NB4 (cell line): ENCODE measurements at regions not wholly inside any gene's neighbourhood (a gene's known extent, or its start where the extent isn't known, plus 50 kb on each side); places are given as distances from the start of the nearest gene placed in this dataset.

Experiments used
- CTCF ChIP-seq: IDR thresholded peaks from one replicate; pipeline ENCODE4 v1.5.1; 2012; ENCODE audit warnings: low read depth, low read length
- MYC ChIP-seq: IDR thresholded peaks from 2 replicates; pipeline ENCODE4 v1.6.1; 2011; ENCODE audit warnings: low read depth, low read length
- POLR2A ChIP-seq: IDR thresholded peaks from 2 replicates; pipeline ENCODE4 v1.6.1; 2011; ENCODE audit warnings: mild to moderate bottlenecking; ENCODE audit not compliant: insufficient read length; ENCODE audit errors: extremely low read depth
- TF ChIP-seq, protein P1 (sequence below): IDR thresholded peaks from 2 replicates; pipeline ENCODE4 v1.6.1; 2011; ENCODE audit warnings: low read depth, low read length

GRCh38 chr17:71649941-71650350 lies 470.9 kb upstream of the SOX9 start:
- TF ChIP-seq CTCF (no peak), POLR2A (no peak), MYC (no peak)
- TF ChIP-seq, protein P1, sequence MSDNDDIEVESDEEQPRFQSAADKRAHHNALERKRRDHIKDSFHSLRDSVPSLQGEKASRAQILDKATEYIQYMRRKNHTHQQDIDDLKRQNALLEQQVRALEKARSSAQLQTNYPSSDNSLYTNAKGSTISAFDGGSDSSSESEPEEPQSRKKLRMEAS: no peak
